Loucy (cell line): ENCODE measurements at regions not wholly inside any gene's neighbourhood (a gene's known extent, or its start where the extent isn't known, plus 50 kb on each side); places are given as distances from the start of the nearest gene placed in this dataset.
"Not testable (repeated sequence)": the region's sequence is repeated elsewhere in the genome, so short reads cannot be mapped to it uniquely, and the experiment has no call there.

Experiments used
- H2AFZ ChIP-seq: fragments of 200-600 bp; sonication (generic); 2 replicates; pipeline ENCODE4 v1.6.0; 2016; ENCODE audit warnings: antibody characterized with exemption, mild to moderate bottlenecking, low read length, moderate library complexity
- H3F3A ChIP-seq: fragments of 200-600 bp; 2 replicates; pipeline ENCODE4 v1.6.0; 2016; ENCODE audit warnings: antibody characterized with exemption, low read depth, mild to moderate bottlenecking
- H3K27me3 ChIP-seq: fragments of 200-600 bp; sonication (generic); 2 replicates; pipeline ENCODE4 v1.6.1; 2014; ENCODE audit warnings: low read length, mild to moderate bottlenecking; ENCODE audit not compliant: insufficient read depth, poor library complexity, severe bottlenecking
- H3K36me3 ChIP-seq: fragments of 200-600 bp; sonication (generic); 2 replicates; pipeline ENCODE4 v1.6.1; 2016; ENCODE audit warnings: low read length; ENCODE audit not compliant: insufficient read depth
- H3K4me1 ChIP-seq: fragments of 200-600 bp; sonication (generic); 2 replicates; pipeline ENCODE4 v1.5.1; 2014; ENCODE audit warnings: low read length, mild to moderate bottlenecking; ENCODE audit not compliant: insufficient read depth, poor library complexity, severe bottlenecking
- H3K4me2 ChIP-seq: fragments of 200-600 bp; sonication (generic); 2 replicates; pipeline ENCODE4 v1.6.0; 2014; ENCODE audit warnings: antibody characterized with exemption, low read length, low read depth, mild to moderate bottlenecking; ENCODE audit not compliant: poor library complexity, severe bottlenecking
- H3K4me3 ChIP-seq: fragments of 200-600 bp; sonication (generic); 2 replicates; pipeline ENCODE4 v1.5.1; 2014; ENCODE audit warnings: low read length, mild to moderate bottlenecking, mixed read lengths; ENCODE audit not compliant: poor library complexity, severe bottlenecking
- H3K79me2 ChIP-seq: fragments of 200-600 bp; sonication (generic); 2 replicates; pipeline ENCODE4 v1.6.1; 2014; ENCODE audit warnings: low read length; ENCODE audit not compliant: insufficient read depth
- H3K9ac ChIP-seq: fragments of 200-600 bp; sonication (generic); 2 replicates; pipeline ENCODE4 v1.6.0; 2014; ENCODE audit warnings: mild to moderate bottlenecking, low read depth, low read length, moderate library complexity; ENCODE audit not compliant: poor library complexity, severe bottlenecking
- H3K9me2 ChIP-seq: fragments of 200-600 bp; sonication (generic); replicated peaks from 2 replicates; pipeline ENCODE4 v1.6.1; 2016; ENCODE audit warnings: low read depth, low read length, mixed read lengths
- H3K9me3 ChIP-seq: fragments of 200-600 bp; sonication (generic); 2 replicates; pipeline ENCODE4 v1.6.1; 2014; ENCODE audit warnings: mild to moderate bottlenecking, antibody characterized with exemption, low read length, low read depth; ENCODE audit not compliant: insufficient read depth
- H4K20me1 ChIP-seq: fragments of 200-600 bp; sonication (generic); 2 replicates; pipeline ENCODE4 v1.6.0; 2014; ENCODE audit warnings: antibody characterized with exemption, low read length, mild to moderate bottlenecking; ENCODE audit not compliant: insufficient read depth, poor library complexity, severe bottlenecking
- EZH2phosphoT487 ChIP-seq: fragments of 200-600 bp; IDR thresholded peaks from 2 replicates; pipeline ENCODE4 v1.6.1; 2018; ENCODE audit warnings: antibody characterized with exemption, mild to moderate bottlenecking, moderate library complexity, borderline replicate concordance
- TF ChIP-seq, protein P1 (sequence below): fragments of 200-600 bp; sonication (generic); conservative IDR thresholded peaks from 2 replicates; pipeline ENCODE4 v1.5.1; 2014; ENCODE audit warnings: mild to moderate bottlenecking, antibody characterized with exemption, low read length

DNA sequence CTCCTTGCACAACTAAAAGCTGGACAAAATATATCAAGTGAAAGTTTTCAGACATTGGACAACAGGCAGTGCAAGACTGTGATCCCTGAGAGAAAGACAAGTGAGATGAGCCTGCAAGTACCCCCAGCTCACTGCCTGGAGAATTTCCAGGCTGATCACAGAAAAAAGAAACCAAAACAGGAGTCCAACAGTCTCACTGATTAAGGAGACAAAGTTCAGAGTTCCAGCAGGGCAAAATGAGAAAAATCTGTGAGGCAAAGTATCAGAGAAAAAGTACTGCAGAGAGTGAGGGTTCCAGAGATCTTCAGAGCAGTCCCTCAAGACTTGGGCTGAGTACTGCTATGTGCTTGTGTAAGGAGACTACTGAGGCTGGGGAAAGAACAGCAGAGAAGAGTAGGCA is 56.0 kb upstream of the PRSS3 start:
- Histone ChIP-seq H3K27me3 (no peaks in the 10 kb centered on the region), H2AFZ (no peak overlapping the region), H3K4me3 (no peak overlapping the region), H3K36me3 (no peaks in the 10 kb centered on the region), H3K9ac (no peak overlapping the region), H3K79me2 (no peaks in the 10 kb centered on the region), H3K9me2 (no peaks in the 10 kb centered on the region), H3F3A (no peaks in the 10 kb centered on the region), H3K9me3 (no peaks in the 10 kb centered on the region), H3K4me1 (no peaks in the 10 kb centered on the region), H4K20me1 (no peaks in the 10 kb centered on the region), H3K4me2 (no peak overlapping the region)
- TF ChIP-seq, protein P1, sequence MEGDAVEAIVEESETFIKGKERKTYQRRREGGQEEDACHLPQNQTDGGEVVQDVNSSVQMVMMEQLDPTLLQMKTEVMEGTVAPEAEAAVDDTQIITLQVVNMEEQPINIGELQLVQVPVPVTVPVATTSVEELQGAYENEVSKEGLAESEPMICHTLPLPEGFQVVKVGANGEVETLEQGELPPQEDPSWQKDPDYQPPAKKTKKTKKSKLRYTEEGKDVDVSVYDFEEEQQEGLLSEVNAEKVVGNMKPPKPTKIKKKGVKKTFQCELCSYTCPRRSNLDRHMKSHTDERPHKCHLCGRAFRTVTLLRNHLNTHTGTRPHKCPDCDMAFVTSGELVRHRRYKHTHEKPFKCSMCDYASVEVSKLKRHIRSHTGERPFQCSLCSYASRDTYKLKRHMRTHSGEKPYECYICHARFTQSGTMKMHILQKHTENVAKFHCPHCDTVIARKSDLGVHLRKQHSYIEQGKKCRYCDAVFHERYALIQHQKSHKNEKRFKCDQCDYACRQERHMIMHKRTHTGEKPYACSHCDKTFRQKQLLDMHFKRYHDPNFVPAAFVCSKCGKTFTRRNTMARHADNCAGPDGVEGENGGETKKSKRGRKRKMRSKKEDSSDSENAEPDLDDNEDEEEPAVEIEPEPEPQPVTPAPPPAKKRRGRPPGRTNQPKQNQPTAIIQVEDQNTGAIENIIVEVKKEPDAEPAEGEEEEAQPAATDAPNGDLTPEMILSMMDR = no peak
- TF ChIP-seq EZH2phosphoT487 = no peak

DNA sequence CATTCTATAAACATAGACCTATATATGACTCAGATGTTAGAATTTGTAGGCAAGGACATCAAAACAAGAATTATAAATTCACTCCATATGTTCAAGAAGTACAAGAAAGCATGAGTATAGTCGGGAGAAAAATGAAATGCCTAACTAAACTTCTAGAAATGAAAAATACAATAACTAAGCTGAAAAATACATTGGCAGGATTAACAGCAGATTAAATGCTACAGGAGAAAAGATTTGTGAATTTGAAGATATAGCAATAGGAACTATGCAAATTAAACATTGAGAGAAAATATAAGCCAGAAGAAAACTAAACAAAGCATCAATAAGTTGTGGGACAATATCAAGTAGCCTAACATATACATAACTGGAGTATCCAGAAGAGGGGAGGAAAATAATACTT is 55.3 kb upstream of the PRSS3 start:
- Histone ChIP-seq H3F3A (no peaks in the 10 kb centered on the region), H3K79me2 (no peaks in the 10 kb centered on the region), H3K9me3 (no peaks in the 10 kb centered on the region), H3K4me1 (no peaks in the 10 kb centered on the region), H3K4me3 (no peak overlapping the region), H4K20me1 (no peaks in the 10 kb centered on the region), H3K27me3 (no peaks in the 10 kb centered on the region), H2AFZ (no peak overlapping the region), H3K36me3 (no peaks in the 10 kb centered on the region), H3K4me2 (no peak overlapping the region), H3K9ac (no peak overlapping the region), H3K9me2 (no peaks in the 10 kb centered on the region)
- TF ChIP-seq, protein P1 = no peak
- no peak for TF ChIP-seq EZH2phosphoT487

DNA sequence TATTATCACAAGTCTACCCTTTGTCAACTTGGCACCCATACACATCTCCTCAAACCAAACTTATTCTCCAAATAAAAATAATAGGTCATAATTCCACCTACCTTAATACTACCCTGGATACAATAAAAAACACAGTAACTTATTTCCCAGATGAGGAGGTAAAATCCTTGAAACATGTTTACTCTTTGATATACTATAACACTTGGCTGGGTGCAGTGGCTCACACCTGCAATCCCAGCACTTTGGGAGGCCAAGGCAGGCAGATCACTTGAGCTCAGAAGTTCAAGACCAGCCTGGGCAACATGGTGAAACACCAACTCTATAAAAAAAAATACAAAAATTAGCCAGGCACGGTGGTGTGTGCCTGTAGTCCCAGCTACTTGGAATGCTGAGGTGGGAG is 54.4 kb upstream of the PRSS3 start:
- not testable (repeated sequence) for H3K4me3 ChIP-seq, H3K9ac ChIP-seq, H3K36me3 ChIP-seq, H3K4me1 ChIP-seq, H3K9me3 ChIP-seq, H3K27me3 ChIP-seq, H3F3A ChIP-seq, H4K20me1 ChIP-seq, H3K9me2 ChIP-seq, H3K4me2 ChIP-seq, H2AFZ ChIP-seq, H3K79me2 ChIP-seq

DNA sequence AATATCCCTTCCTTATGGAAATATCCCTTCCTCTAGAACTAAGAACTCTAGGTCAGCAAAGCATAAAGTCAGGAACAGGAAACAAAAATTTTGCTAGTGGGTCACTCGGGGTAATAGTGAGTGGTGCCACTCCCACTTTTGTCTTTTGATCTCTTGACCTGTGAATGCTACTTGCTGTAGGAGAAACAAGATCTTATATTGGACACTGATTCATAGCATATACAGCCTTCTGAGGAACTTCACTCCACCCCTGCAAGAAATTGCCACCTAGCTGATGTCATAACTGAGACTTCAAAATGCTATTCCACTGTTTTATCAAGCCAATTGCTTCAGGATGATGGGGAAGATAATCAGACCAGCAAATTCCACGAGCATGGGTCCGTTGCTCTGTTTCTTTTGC is 53.3 kb upstream of the PRSS3 start:
- no peaks in the 10 kb centered on the region for H3K9me2 ChIP-seq
- no peaks in the 10 kb centered on the region for H4K20me1 ChIP-seq
- H3K79me2 ChIP-seq = no peaks in the 10 kb centered on the region
- no peaks in the 10 kb centered on the region for H3K36me3 ChIP-seq
- no peaks in the 10 kb centered on the region for H3K27me3 ChIP-seq
- H3K4me2 ChIP-seq = no peak overlapping the region
- no peaks in the 10 kb centered on the region for H3K9me3 ChIP-seq
- peaks cover 5% of the 10 kb centered on the region for H3K4me1 ChIP-seq
- no peak overlapping the region for H3K9ac ChIP-seq
- no peaks in the 10 kb centered on the region for H3F3A ChIP-seq
- TF ChIP-seq EZH2phosphoT487 = no peak
- TF ChIP-seq, protein P1 = no peak
- no peak overlapping the region for H3K4me3 ChIP-seq
- no peak overlapping the region for H2AFZ ChIP-seq
